Calu3 (cell line): ENCODE measurements at regions not wholly inside any gene's neighbourhood (a gene's known extent, or its start where the extent isn't known, plus 50 kb on each side); places are given as distances from the start of the nearest gene placed in this dataset.
"Not testable (repeated sequence)": the region's sequence is repeated elsewhere in the genome, so short reads cannot be mapped to it uniquely, and the experiment has no call there.

Experiments used
- BruUV-seq: library from RNA; stranded (reverse); fragments of 400-500 nt; replicated peaks from 2 replicates; lab custom pipeline; 2021; lab: Mats Ljungman, UMichigan
- CTCF ChIA-PET: fragments of 300-600 bp; sonication (Branson Sonifier 250); formaldehyde crosslinking; loops from one replicate; lab custom pipeline; 2022; ENCODE audit warnings: antibody characterized with exemption; lab: Charles Lee
- DNase-seq: peaks from one replicate; pipeline ENCODE4 v3.0.0; 2022
- H3K27ac Mint-ChIP-seq: one replicate; pipeline ENCODE4 v1.8.0; 2022; ENCODE audit warnings: mixed read lengths; ENCODE audit not compliant: unreplicated experiment
- H3K27me3 Mint-ChIP-seq: one replicate; pipeline ENCODE4 v1.8.0; 2022; ENCODE audit warnings: mixed read lengths; ENCODE audit not compliant: unreplicated experiment
- H3K36me3 Mint-ChIP-seq: one replicate; pipeline ENCODE4 v1.8.0; 2022; ENCODE audit warnings: mild to moderate bottlenecking, moderate library complexity, mixed read lengths; ENCODE audit not compliant: insufficient read depth, unreplicated experiment
- H3K4me1 Mint-ChIP-seq: one replicate; pipeline ENCODE4 v1.8.0; 2022; ENCODE audit warnings: mild to moderate bottlenecking, low read depth, mixed read lengths; ENCODE audit not compliant: unreplicated experiment
- H3K4me3 Mint-ChIP-seq: one replicate; pipeline ENCODE4 v1.8.0; 2022; ENCODE audit warnings: mild to moderate bottlenecking, low read depth, moderate library complexity, mixed read lengths; ENCODE audit not compliant: unreplicated experiment
- H3K9me3 Mint-ChIP-seq: one replicate; pipeline ENCODE4 v1.8.0; 2022; ENCODE audit warnings: low read depth, mixed read lengths; ENCODE audit not compliant: unreplicated experiment
- CTCF ChIP-seq: fragments of 200-600 bp; IDR thresholded peaks from one replicate; pipeline ENCODE4 v1.8.0; 2022; ENCODE audit warnings: antibody characterized with exemption; ENCODE audit not compliant: unreplicated experiment
- intact Hi-C: fragments of 100-400 bp; cut with micrococcal nuclease; formaldehyde crosslinking; loops from one replicate; pipeline ENCODE4 v1.10.0; 2022; ENCODE audit not compliant: unreplicated experiment

- no peaks in the 10 kb centered on the region for H3K36me3 Mint-ChIP-seq
- BruUV-seq: no TSS peak
- no peaks in the 10 kb centered on the region for H3K27me3 Mint-ChIP-seq
- peaks cover 1% of the 10 kb centered on the region for H3K9me3 Mint-ChIP-seq
- H3K4me1 Mint-ChIP-seq: no peaks in the 10 kb centered on the region
- H3K27ac Mint-ChIP-seq: no peak overlapping the region
- CTCF ChIA-PET: no interaction called here
- no peak for DNase-seq
- H3K4me3 Mint-ChIP-seq: no peak overlapping the region
- intact Hi-C loops: no loop called here
- no peak for TF ChIP-seq CTCF
These were observed 494.3 kb upstream of the AUTS2 start for GRCh38 chr7:69104023-69104422.

- CTCF ChIA-PET: no interaction called here
- intact Hi-C loops: no loop called here
- no peak for DNase-seq
- no peak overlapping the region for H3K27ac Mint-ChIP-seq
- H3K4me1 Mint-ChIP-seq: no peaks in the 10 kb centered on the region
- H3K27me3 Mint-ChIP-seq: no peaks in the 10 kb centered on the region
- BruUV-seq: no TSS peak
- H3K4me3 Mint-ChIP-seq: no peak overlapping the region
- H3K36me3 Mint-ChIP-seq: no peaks in the 10 kb centered on the region
- no peak for TF ChIP-seq CTCF
- H3K9me3 Mint-ChIP-seq: no peaks in the 10 kb centered on the region
These were observed 493.2 kb upstream of the AUTS2 start for GRCh38 chr7:69105092-69105491.

GRCh38 chr7:69105981-69106380 is 492.3 kb upstream of the AUTS2 start:
- H3K36me3 Mint-ChIP-seq: no peaks in the 10 kb centered on the region
- no peak overlapping the region for H3K4me3 Mint-ChIP-seq
- CTCF ChIA-PET: no interaction called here
- H3K9me3 Mint-ChIP-seq: peaks cover 4% of the 10 kb centered on the region
- H3K27me3 Mint-ChIP-seq: no peaks in the 10 kb centered on the region
- H3K27ac Mint-ChIP-seq: no peak overlapping the region
- intact Hi-C loops: no loop called here
- no peak for TF ChIP-seq CTCF
- DNase-seq: no peak
- BruUV-seq: no TSS peak
- H3K4me1 Mint-ChIP-seq: no peaks in the 10 kb centered on the region

- CTCF ChIA-PET, H3K27ac Mint-ChIP-seq, BruUV-seq, DNase-seq, intact Hi-C loops, H3K9me3 Mint-ChIP-seq, H3K4me1 Mint-ChIP-seq, H3K4me3 Mint-ChIP-seq, H3K36me3 Mint-ChIP-seq, H3K27me3 Mint-ChIP-seq: not testable (repeated sequence)
These were observed 491.8 kb upstream of the AUTS2 start for GRCh38 chr7:69106449-69106848.

- H3K4me1 Mint-ChIP-seq, H3K9me3 Mint-ChIP-seq, CTCF ChIA-PET, H3K4me3 Mint-ChIP-seq, intact Hi-C loops, DNase-seq, H3K36me3 Mint-ChIP-seq, H3K27me3 Mint-ChIP-seq, BruUV-seq, H3K27ac Mint-ChIP-seq: not testable (repeated sequence)
These were observed 491.3 kb upstream of the AUTS2 start for GRCh38 chr7:69106946-69107345.
